ENCODE measurements at regions not wholly inside any gene's neighbourhood (a gene's known extent, or its start where the extent isn't known, plus 50 kb on each side); places are given as distances from the start of the nearest gene placed in this dataset.

- H3K36me3 ChIP-seq (ENCODE audit: control insufficient read depth in 3 of 3, insufficient read depth in 2 of 3, low read depth in 1 of 3, low read length in 3 of 3): no peaks in the 10 kb centered on the region
- DNase-seq: no peak
- no peaks in the 10 kb centered on the region for H3K4me1 ChIP-seq (ENCODE audit: control insufficient read depth in 3 of 3, insufficient read depth in 2 of 3, low read depth in 1 of 3, low read length in 2 of 3)
- H3K27me3 ChIP-seq (ENCODE audit: control insufficient read depth in 3 of 3, insufficient read depth in 3 of 3, low read length in 3 of 3): peaks cover 0 to 17% (median 6%) of the 10 kb centered on the region in 3 donors
- FAIRE-seq: no peak
- WGBS, 3 donors: 43 to 64% (median 50%) methylated on average over 5 of the region's 5 CpGs
- no peaks in the 10 kb centered on the region for H3K9me3 ChIP-seq (ENCODE audit: control insufficient read depth in 2 of 2, insufficient read depth in 1 of 2, low read depth in 1 of 2, low read length in 1 of 2)
- no peak overlapping the region for H3K4me3 ChIP-seq (ENCODE audit: low read depth in 1 of 3, low read length in 3 of 3)
- no peak overlapping the region for H3K27ac ChIP-seq (ENCODE audit: low read depth in 1 of 3, low read length in 2 of 3)
Observed at GRCh38 chr13:112639521-112639920, 50.3 kb upstream of the ATP11A start.

- DNase-seq (no peak), FAIRE-seq (no peak)
- H3K4me1 ChIP-seq (ENCODE audit: control insufficient read depth in 3 of 3, insufficient read depth in 2 of 3, low read depth in 1 of 3, low read length in 2 of 3): no peaks in the 10 kb centered on the region
- H3K27me3 ChIP-seq (ENCODE audit: control insufficient read depth in 3 of 3, insufficient read depth in 3 of 3, low read length in 3 of 3): peaks cover 0 to 23% (median 6%) of the 10 kb centered on the region in 3 donors
- H3K4me3 ChIP-seq (ENCODE audit: low read depth in 1 of 3, low read length in 3 of 3): no peak overlapping the region
- H3K36me3 ChIP-seq (ENCODE audit: control insufficient read depth in 3 of 3, insufficient read depth in 2 of 3, low read depth in 1 of 3, low read length in 3 of 3): no peaks in the 10 kb centered on the region
- H3K27ac ChIP-seq (ENCODE audit: low read depth in 1 of 3, low read length in 2 of 3): no peak overlapping the region
- no peaks in the 10 kb centered on the region for H3K9me3 ChIP-seq (ENCODE audit: control insufficient read depth in 2 of 2, insufficient read depth in 1 of 2, low read depth in 1 of 2, low read length in 1 of 2)
- 69 to 74% (median 72%) methylated on average over 10 of the region's 10 CpGs for WGBS, 3 donors
Observed at GRCh38 chr13:112638919-112639318, 50.9 kb upstream of the ATP11A start.

- FAIRE-seq (no peak), DNase-seq (peak; percentile 33 to 37)
- H3K4me3 ChIP-seq (ENCODE audit: low read depth in 1 of 3, low read length in 3 of 3): no peak overlapping the region
- no peaks in the 10 kb centered on the region for H3K36me3 ChIP-seq (ENCODE audit: control insufficient read depth in 3 of 3, insufficient read depth in 2 of 3, low read depth in 1 of 3, low read length in 3 of 3)
- no peaks in the 10 kb centered on the region for H3K9me3 ChIP-seq (ENCODE audit: control insufficient read depth in 2 of 2, insufficient read depth in 1 of 2, low read depth in 1 of 2, low read length in 1 of 2)
- peaks cover 0 to 25% (median 6%) of the 10 kb centered on the region in 3 donors for H3K27me3 ChIP-seq (ENCODE audit: control insufficient read depth in 3 of 3, insufficient read depth in 3 of 3, low read length in 3 of 3)
- no peak overlapping the region for H3K27ac ChIP-seq (ENCODE audit: low read depth in 1 of 3, low read length in 2 of 3)
- WGBS, 3 donors: 55 to 69% (median 65%) methylated on average over 24 of the region's 24 CpGs
- H3K4me1 ChIP-seq (ENCODE audit: control insufficient read depth in 3 of 3, insufficient read depth in 2 of 3, low read depth in 1 of 3, low read length in 2 of 3): no peaks in the 10 kb centered on the region
Observed at GRCh38 chr13:112638157-112638750, 50.3 kb upstream of the TUBGCP3 start.
